Testis (tissue), 2 donors: ENCODE measurements at regions not wholly inside any gene's neighbourhood (a gene's known extent, or its start where the extent isn't known, plus 50 kb on each side); places are given as distances from the start of the nearest gene placed in this dataset.

Experiments
- DNase-seq: peaks from one replicate; pipeline ENCODE4 v3.0.0-alpha.2; 2019
- H3K27ac ChIP-seq, 2 donors: fragments of 200-600 bp; sonication (generic); one replicate each; pipeline ENCODE4 v1.5.1; 2019
- H3K27me3 ChIP-seq: fragments of 200-600 bp; sonication (generic); one replicate; pipeline ENCODE4 v1.5.1; 2019
- H3K36me3 ChIP-seq: fragments of 200-600 bp; sonication (generic); one replicate; pipeline ENCODE4 v1.5.1; 2017; ENCODE audit warnings: low read depth; ENCODE audit errors: missing control alignments
- H3K4me1 ChIP-seq: fragments of 200-600 bp; sonication (generic); one replicate; pipeline ENCODE4 v1.5.1; 2019
- H3K4me3 ChIP-seq, 2 donors: fragments of 200-600 bp; sonication (generic); one replicate each; pipeline ENCODE4 v1.5.1; 2017 to 2019
- H3K9me3 ChIP-seq: fragments of 200-600 bp; sonication (generic); one replicate; pipeline ENCODE4 v1.5.1; 2017
- POLR2A ChIP-seq: fragments of 450-650 bp; IDR thresholded peaks from one replicate; pipeline ENCODE4 v1.6.1; 2017; ENCODE audit warnings: antibody characterized with exemption, mild to moderate bottlenecking, moderate library complexity
- WGBS, 2 donors: methylation state at CpG; one replicate each; pipeline ENCODE4 v1.1.5; 2018; 5-methylcytosine and 5-hydroxymethylcytosine counted together
- intact Hi-C: fragments of 100-400 bp; cut with DNase I; formaldehyde crosslinking; loops from one replicate; pipeline ENCODE4 v1.15.1; 2023; ENCODE audit warnings: low total_unique reads
- TF ChIP-seq, protein P1 (sequence below), 3 experiments: fragments of 450-650 bp in 2 of 3; fragments of 200-600 bp in 1 of 3; sonication (generic) in 1 of 3; IDR thresholded peaks; one replicate each; pipeline ENCODE4 v1.5.1; 2016 to 2019; ENCODE audit warnings: antibody characterized with exemption in 3 of 3, mild to moderate bottlenecking in 2 of 3, moderate library complexity in 1 of 3

DNA sequence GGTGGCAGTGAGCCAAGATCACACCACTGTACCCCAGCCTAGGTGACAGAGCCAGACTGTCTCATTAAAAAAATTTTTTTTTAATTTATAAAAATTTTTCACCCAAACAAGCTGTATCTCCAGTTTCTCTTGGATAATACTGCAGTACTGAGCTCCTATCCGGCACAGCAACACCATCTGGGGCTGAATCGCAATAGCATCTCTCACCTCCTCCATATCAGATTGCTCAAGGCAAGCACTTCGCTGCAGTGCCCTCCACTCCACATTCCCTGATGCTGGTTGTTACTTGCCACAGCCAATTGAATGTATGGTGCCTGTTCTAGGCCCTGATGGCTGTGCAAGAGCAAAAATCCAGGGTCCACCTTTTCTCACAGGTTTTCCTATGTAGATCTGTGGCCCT lies 69.3 kb upstream of the FAM241A start:
- H3K4me3 ChIP-seq: no peak overlapping the region
- no peaks in the 10 kb centered on the region for H3K4me1 ChIP-seq
- TF ChIP-seq, protein P1, sequence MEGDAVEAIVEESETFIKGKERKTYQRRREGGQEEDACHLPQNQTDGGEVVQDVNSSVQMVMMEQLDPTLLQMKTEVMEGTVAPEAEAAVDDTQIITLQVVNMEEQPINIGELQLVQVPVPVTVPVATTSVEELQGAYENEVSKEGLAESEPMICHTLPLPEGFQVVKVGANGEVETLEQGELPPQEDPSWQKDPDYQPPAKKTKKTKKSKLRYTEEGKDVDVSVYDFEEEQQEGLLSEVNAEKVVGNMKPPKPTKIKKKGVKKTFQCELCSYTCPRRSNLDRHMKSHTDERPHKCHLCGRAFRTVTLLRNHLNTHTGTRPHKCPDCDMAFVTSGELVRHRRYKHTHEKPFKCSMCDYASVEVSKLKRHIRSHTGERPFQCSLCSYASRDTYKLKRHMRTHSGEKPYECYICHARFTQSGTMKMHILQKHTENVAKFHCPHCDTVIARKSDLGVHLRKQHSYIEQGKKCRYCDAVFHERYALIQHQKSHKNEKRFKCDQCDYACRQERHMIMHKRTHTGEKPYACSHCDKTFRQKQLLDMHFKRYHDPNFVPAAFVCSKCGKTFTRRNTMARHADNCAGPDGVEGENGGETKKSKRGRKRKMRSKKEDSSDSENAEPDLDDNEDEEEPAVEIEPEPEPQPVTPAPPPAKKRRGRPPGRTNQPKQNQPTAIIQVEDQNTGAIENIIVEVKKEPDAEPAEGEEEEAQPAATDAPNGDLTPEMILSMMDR (IDR thresholded peaks at IDR 0.05): no peak
- no peak for TF ChIP-seq POLR2A
- no peaks in the 10 kb centered on the region for H3K9me3 ChIP-seq
- intact Hi-C loops: no loop called here
- H3K27me3 ChIP-seq: no peaks in the 10 kb centered on the region
- WGBS, 2 donors: 88 to 94% methylated on average over 3 of the region's 3 CpGs
- DNase-seq: no peak
- no peaks in the 10 kb centered on the region for H3K36me3 ChIP-seq
- H3K27ac ChIP-seq: no peak overlapping the region

DNA sequence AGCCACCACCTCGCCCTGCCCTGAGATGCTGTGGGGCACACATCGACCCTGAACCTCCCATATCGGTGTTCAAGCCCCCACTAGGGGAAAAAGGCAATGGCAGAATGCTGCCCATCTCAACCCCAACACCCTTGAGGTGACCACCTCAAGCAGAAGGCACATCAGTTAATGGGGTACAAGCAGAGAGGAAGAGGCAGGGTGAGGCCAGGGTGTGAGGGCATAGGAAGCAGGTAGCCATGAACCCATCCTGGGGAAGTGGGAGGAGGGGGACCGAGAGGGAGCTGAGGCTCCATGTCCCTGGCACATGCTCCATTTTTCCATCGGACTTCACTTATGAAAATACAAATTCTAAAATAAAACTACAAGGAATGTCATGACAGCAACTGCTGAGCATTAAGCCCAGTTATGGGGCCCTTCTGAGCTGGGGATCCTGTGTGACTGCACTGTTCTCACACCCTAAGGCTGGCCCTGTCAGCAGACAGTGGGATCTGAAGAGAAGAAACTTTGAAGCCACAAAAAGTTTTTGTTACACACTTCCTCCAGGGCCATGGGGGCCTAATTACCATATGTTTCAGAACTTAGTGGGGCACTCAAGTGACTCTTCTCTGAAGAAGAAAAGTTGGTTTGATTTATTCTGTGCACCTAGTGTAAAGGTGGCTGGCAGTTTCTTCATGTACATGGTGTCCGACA lies 68.2 kb upstream of the FAM241A start:
- TF ChIP-seq POLR2A: no peak
- TF ChIP-seq, protein P1 (IDR thresholded peaks at IDR 0.05): no peak
- Histone ChIP-seq H3K9me3 (no peaks in the 10 kb centered on the region), H3K4me1 (no peaks in the 10 kb centered on the region), H3K36me3 (no peaks in the 10 kb centered on the region), H3K4me3 (no peak overlapping the region), H3K27me3 (no peaks in the 10 kb centered on the region), H3K27ac (no peak overlapping the region)
- WGBS, 2 donors: 89 to 93% methylated on average over 3 to 6 of the region's 6 CpGs
- DNase-seq: no peak
- intact Hi-C loops: no loop called here

DNA sequence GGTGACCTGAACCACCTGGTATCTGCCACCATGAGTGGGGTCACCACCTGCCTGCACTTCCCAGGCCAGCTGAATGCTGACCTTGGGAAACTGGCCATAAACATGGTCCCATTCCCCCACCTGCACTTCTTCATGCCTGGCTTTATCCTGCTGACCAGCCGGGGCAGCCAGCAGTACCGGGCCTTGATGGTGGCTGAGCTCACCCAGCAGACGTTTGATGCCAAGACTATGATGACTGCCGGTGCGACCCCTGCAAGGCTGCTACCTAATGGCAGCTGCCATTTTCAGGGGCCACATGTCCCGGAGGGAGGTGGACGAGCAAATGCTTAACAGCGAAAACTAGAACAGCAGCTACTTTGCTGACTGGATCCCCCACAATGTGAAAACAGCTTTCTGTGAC lies 67.5 kb upstream of the FAM241A start:
- H3K9me3 ChIP-seq: no peaks in the 10 kb centered on the region
- no peak for TF ChIP-seq POLR2A
- TF ChIP-seq, protein P1 (IDR thresholded peaks at IDR 0.05): no peak
- 94 to 95% methylated on average over 6 to 8 of the region's 8 CpGs for WGBS, 2 donors
- no peaks in the 10 kb centered on the region for H3K36me3 ChIP-seq
- no peak for DNase-seq
- no peaks in the 10 kb centered on the region for H3K27me3 ChIP-seq
- intact Hi-C loops: no loop called here
- no peak overlapping the region for H3K4me3 ChIP-seq
- no peaks in the 10 kb centered on the region for H3K4me1 ChIP-seq
- no peak overlapping the region for H3K27ac ChIP-seq

DNA sequence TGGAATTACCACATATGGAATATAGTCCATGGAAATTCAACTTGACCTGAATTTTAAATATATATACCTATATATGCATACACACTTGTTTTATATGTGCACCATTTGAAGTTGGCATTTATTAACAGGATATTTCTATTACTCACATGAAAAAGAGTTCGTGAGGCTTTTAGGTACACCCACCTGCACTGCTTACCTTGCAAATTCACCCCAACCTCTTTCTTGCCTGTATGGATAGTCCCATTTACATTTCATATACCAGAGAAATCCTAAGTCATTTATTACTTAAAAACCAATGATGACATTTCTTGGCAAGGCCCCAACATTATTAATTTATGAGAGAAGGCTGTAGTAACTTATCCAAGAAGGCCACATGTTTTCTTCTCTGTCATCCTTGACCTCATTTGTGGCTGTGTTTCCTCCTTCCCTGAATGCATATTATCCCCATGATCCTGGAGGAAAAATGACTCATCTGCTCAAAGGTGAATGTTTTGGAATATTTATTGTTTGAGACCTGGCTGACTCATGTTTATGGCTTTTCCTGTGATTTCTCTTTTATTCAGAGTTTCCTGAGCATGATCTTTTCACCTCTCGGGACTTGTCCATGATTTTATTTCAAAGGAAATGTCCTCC lies 62.2 kb upstream of the FAM241A start:
- no peaks in the 10 kb centered on the region for H3K9me3 ChIP-seq
- intact Hi-C loops: no loop called here
- H3K27ac ChIP-seq: peak overlapping the region in 1 of 2 donors; percentile 22
- TF ChIP-seq, protein P1 (IDR thresholded peaks at IDR 0.05): no peak
- no peak for TF ChIP-seq POLR2A
- H3K4me3 ChIP-seq: no peak overlapping the region
- no peaks in the 10 kb centered on the region for H3K4me1 ChIP-seq
- WGBS, 2 donors: 77 to 82% methylated on average over 2 of the region's 2 CpGs
- no peak for DNase-seq
- H3K36me3 ChIP-seq: no peaks in the 10 kb centered on the region
- no peaks in the 10 kb centered on the region for H3K27me3 ChIP-seq
